HG02852 (cell line): ENCODE measurements at regions not wholly inside any gene's neighbourhood (a gene's known extent, or its start where the extent isn't known, plus 50 kb on each side); places are given as distances from the start of the nearest gene placed in this dataset.

Experiments
- ATAC-seq: cut with Tn5 transposase; IDR thresholded peaks from one replicate; pipeline ENCODE4 v1.9.1; 2021; ENCODE audit warnings: mild to moderate bottlenecking, moderate library complexity; ENCODE audit not compliant: unreplicated experiment

DNA sequence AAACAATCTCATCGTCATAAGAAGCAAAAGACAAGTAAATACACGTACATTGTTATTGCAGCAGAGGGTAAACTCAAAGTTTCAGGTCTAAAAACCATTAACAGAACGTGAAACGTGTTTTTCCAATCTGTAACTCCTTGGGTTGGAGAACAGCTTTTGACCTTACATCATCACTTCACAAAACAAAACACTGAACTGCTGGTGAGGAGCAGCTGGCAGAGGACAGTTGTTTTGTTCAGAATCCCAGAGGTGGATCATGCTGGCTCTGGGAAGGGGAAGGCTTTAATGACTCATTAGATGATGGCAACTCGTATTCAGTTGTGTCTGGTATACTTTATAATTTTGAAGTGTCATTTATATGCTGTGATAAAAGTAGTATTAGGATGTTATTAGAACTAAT is 923.0 kb upstream of the CELF2 start:
- no peak for ATAC-seq

DNA sequence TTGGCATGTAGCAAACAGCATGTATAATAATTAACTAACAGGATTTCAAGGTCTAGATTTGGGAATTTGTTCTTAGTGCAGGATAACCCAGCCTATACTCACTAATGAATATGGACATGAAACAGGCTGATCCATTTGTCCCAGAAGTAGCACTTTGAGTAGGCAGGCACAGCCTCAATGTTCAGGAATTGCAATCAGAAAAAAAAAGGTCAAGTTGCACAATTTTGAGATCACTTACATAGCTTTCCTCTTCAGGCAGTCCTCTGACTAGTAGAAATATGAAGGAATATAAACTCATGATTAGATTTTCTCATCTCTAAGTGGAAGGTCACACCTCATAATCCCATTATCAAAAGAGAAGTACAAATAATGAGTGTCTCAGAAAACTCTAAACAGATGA is 921.4 kb upstream of the CELF2 start:
- no peak for ATAC-seq

DNA sequence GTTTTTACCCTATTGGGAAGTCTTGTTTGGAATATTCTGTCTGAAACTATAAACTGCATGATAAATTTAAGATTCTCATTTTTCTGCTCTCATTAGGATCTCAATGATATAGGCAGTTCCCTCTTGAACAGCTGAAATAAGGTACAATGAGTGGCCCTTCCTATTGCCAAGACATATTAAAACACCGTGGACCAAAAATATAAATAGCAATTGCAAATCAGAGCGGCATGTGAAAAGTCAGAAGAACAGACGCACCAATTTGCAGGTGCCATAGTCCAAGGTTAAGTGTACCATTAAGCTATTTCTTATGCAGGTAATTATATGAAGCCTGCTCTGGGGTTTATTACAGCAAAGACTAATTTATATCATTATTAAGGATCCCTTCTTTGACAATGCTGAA is 920.8 kb upstream of the CELF2 start:
- no peak for ATAC-seq

DNA sequence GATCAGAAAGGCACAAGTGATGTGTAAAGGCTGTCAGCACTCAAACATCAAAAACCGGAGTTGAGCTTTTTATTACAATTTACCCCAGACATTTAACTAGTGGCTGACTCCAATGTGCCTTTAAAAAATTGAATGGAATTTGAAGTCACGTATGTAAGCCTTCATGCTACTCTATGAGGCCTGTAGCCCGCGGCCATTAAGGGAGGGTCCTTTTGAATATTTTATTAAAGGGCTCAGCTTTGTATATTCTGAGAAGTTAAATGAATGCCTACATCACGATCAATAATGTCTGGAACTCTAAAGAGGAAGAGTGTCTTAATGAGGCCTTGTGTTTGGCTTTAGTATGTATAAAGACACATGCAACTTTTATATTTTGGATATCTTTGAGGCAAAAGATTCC is 916.6 kb upstream of the CELF2 start:
- ATAC-seq = no peak

DNA sequence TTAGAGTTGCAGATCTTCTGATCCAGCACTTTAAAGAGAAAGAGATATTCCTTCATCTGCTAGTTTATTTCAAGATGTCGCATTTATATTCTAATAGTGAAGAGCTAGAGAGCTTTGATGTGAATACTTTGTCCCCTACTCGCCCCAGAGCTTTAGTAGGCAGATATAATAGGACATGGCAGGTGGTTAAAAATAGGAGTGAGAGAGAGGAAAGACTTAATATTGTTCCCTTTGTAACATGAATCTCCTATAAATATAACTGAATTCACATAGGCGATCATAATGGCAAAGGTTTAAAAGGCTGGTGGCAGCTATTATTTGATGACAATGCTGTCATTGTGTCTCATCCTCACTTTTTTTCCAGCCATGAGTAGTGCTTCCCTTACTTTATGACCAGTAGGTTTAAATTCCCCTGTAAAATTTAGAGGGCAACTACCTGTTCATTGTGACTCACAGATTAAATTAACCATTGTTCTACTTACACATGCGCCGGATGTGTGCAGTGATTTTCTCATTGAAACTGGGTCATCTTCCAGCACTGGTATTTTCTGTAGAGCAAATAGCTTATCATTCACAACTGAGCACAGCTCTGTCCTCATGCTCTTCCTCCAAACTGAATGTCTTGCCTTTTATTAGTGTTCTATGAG is 906.7 kb upstream of the CELF2 start:
- ATAC-seq = no peak

DNA sequence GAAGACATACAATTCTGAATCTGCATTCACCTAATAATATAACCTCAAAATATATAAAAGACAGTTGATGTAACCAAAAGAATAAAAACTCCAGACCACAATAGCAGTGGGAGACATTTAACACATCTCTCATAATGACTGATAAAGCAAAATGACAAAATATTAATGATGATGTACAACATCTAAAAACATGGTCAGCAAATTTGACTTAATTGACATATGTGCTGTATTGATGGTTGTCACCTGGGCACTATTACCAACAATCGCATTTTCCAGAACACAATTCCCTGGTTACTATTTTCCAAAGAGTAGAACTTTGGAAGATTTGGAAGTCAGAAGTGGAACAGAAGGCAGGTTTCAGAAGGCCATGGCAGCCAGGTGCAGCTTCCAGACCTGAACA is 899.5 kb upstream of the CELF2 start:
- no peak for ATAC-seq

DNA sequence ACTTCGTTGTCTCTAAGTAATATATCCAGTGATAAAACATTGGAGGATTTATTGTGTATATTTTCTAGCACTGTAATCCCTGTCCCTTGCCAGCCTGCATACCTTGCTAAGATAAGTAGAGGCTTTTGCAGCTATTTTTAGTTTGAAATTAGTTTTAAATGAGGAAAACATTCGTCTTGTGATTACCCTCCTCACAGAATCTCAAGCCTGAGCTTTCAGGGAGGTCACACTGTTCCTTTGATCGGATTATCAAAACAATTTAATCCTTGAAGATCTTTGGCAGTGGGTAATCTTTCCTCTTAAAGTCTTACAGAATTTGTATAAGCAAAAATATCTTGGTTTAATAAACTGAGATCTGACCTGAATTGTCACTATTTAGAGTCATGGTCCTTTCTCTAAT is 897.0 kb upstream of the CELF2 start:
- no peak for ATAC-seq

DNA sequence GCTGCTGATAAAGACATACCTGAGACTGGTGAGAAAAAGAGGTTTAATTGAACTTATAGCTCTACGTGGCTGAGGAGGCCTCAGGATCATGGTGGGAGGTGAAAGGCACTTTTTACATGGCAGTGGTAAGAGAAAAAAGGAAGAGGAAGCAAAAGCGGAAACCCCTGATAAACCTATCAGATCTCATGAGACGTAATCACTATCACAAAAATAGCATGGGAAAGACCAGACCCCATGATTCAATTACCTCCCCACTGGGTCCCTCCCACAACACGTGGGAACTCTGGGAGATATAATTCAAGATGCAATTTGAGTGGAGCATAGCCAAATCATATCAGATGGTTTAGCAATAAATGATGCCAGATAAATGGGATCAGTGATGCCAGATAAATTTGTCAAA is 892.0 kb upstream of the CELF2 start:
- ATAC-seq = no peak

DNA sequence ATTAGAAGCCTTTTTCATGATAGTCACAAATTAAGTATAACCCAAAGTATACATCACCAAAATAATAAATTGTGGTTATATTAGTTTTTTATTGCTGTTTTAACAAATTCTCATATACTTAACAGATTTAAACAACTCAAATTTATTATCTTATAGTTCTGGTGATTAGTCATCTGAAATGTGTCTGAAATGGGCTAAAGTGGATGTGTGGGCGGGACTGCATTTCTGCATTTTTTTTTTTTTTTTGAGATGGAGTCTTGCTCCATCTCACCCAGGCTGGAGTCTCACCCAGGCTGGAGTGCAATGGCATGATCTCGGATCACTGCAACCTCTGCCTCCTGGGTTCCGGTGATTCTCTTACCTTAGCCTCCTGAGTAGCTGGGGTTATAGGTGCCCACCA is 891.5 kb upstream of the CELF2 start:
- ATAC-seq = no peak

DNA sequence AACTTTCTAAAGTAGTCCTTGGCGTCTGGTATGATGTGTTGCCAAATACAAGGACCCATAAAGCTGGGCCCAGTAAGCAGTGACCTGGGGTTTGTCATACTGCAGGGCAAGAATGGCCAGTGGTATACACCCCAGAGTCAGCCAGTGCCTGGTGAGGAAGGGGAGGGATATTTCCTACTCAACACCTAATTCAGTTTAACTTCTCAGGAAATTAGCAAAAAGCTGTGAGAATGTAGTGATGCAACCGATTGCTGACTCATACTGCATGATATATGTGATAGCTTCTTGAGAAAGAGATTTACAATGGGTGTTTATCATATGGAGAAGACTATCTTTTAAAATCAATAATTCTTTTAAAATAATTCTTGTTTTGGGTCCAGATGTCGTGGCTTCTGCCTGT is 889.3 kb upstream of the CELF2 start:
- ATAC-seq = no peak

DNA sequence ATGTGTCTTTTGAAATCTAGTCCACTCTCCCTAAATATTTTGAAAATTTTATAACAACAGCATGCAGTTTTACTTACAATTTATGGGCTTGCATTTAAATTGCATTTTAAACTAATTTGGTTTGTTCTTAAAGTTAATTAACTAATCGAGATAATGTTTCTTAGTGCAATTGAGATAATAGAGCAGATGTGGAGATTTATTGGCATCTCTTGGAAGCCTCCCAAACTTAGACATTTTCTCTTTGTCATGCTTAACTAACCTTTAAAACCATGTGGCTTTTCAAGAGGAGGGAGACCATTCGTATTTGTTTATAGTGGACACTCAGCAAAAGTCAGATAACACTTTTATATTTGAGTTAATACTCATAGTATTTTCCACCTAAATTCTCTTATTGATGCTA is 887.0 kb upstream of the CELF2 start:
- no peak for ATAC-seq

DNA sequence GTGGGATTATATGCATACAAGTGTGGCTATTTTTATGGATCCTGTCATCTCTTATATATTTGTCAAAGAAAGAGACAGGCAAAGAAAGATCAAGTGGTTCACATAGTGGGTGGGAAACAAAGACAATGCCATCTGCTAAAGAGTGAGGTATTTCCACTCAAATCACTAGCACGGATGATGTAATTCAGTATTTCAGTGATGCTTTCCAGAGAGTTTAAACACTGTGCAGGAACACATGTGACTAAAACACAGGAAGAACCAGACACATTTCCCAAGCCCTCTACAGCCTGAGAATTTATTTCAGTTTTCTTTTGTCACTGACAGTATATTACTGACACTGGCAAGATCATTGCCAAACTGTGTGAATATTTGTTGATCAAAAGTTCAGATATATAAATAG is 885.7 kb upstream of the CELF2 start:
- no peak for ATAC-seq

DNA sequence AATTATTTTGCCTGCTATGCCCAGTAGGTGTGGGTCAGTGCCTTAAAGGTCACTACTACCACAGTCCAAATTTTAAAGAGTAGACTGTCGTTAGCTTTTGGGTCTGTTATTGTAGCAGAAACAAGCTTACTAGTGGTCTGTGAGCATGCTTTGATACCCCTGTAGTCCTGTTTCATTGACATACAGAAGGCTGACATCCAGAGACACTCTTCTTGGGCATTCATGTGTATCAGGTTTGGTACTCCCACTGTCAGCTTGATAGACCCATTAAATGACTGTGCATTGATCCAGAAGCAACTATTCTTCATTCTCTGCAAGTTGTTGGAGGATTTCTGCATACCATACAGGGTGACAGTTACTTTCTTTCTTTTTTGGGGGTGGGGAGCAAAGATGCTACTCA is 884.4 kb upstream of the CELF2 start:
- no peak for ATAC-seq

DNA sequence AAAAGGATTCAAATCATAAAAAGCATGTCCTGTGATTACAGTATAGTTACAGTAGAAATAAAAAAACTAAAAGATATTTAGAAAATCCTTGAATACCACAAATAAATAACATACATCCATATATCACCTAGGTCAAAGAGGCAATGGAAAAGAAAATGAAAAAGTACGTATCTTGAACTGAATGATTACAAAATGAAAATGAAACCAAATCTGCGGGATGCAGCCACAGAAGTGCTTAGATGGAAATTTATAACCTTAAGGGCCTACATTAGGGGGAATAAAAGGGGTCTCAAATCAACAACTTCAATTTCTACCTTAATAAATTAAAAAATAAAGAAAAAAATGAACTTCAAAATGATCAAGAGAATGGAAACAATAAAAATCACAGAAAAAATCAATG is 879.0 kb upstream of the CELF2 start:
- ATAC-seq = no peak

DNA sequence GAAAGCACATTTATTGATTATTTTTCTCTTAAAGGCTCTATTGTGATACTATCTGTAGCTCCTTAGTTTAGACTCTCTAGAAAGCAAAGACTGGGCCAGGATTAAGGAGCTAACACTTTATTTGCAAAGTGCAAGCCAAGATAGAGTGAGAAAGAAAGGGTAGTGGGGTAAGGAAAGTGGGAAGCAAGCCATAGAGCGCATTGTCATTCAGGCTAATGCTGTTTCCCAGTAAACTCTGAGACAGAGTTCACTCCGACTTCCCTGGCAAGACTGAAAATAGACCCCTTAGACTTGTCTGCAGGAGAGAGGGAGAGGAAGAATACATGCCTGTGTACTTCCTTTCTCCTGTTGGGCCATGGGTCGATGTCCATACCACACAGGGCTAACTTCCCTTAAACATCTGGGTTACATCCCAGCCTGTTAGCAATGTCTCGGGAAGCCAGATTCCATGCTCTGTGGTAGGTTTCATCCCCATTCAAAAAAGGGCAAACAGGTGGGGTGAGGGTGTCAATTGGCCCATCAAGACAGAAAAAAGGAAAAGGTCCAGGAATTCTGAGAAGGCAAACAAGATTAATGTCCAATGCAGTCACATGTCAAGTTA is 875.8 kb upstream of the CELF2 start:
- ATAC-seq = no peak

DNA sequence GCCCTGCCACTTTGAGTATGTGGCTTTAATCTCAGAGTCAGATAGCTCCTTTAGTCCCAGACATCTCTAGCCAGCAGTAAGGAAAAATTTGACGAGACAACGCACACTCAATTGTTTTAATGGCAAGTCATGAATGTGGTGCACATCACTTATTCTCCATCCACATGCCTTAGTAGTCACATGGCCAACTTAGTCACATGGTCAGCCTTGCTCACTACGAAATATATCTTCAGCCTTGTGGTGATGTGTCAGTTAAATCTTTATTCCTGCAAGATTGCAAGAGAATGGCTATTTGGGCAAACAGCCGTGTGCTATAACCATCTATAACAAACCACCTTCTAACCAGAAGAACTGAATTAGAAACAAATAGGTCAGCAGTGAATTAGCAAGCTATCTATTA is 871.1 kb upstream of the CELF2 start:
- no peak for ATAC-seq

DNA sequence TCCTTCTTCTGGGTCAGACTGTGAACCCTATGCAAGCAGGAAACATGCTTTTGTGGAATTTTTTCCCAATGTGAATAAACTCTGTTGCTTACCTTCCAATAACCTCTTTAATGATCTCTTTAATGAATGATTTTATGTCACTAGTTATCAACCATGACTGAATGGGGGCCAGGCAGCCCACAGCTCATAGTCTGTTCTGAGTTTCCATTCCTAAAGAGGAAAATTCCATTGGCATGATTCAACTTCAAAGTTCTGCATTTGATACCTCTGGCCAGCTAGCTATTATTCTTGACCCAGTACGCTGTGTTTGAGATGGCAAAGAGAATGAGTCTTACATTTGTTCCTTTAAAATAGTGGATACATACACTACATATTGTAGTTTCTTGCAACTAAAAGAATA is 867.8 kb upstream of the CELF2 start:
- ATAC-seq = no peak

DNA sequence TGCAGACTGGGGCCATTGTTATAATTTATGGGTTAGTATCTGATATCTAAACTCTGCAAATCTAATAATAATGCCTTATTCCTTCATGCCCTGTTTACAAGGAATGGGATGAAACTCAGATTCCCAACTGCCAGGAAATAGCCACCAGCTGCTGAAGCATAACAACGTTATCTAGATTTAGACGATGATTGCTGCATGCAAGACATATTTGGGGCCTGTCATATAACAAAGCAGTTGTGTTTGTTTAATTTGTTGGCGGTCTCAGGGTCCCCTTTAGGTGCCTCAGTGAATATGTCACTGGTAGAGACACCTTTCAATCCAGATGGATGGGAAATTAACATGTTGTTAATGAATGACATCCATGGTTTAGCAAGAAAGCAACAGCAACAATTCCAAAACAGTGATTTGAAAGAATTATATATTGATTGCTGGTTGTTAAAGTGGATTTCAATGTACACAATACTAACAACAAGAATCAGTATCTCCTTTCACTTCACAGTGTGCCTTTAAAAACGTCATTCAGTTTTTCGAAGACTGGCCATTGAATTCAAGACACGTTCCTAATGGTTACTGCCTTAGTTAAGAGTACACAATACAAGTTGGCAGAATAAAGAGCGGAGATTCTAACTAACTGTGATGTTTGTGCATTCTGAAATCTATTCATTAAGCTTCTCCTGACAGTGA is 860.6 kb upstream of the CELF2 start:
- no peak for ATAC-seq

DNA sequence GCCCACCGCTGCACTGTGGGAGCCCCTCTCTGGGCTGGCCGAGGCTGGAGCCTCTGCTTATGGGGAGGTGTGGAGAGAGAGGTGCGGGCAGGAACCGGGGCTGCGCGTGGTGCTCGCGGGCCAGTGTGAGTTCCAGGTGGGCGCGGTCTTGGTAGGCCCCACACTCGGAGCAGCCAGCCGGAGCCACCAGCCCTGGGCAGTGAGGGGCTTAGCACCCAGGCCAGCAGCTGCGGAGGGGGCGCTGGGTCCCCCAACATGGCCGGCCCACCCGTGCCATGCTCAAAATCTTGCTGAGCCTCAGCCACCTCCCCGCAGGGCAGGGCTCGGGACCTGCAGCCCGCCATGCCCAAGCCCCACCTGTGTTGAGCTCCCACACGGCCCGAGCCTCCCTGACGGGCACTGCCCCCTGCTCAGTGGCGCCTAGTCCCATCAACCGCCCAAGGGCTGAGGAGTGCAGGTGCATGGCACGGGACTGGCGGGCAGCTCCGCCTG is 856.8 kb upstream of the CELF2 start:
- no peak for ATAC-seq

DNA sequence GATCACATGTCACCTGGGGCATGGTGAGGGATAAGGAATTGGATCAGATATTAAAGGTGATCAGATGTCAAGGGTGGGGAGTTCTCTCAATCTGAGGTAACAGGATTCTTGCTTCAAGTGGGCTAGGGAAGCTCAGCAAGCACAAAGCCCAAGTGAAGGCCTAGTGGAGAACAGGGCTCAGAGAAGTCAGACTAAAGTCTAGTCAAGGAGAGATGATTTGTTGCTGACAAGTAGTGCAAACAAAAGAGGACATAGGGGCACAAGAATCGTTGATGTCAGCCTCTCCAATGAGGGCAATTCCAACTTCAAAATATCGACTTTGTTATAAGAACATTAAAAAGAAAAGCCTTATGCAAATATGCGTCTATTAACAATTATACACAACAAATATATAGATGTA is 852.8 kb upstream of the CELF2 start:
- ATAC-seq = no peak

DNA sequence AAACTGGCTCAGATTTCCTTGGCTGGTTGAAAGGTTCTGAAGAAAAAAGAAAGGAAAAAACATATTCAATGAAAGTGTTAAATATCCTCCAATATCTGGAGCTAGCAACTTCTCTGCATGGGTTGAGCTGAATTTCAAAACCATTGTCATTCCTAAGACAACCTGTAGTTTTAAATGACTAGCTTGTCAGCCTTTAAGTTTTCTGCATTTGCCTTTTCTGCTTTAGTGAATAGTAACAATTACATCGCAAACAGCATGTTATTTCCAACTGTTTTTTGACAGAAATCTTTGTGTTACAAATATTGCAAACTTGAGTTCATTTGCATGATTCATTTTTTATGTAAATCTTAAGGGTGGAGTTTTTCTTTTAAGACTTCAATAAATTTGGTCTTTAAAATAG is 852.3 kb upstream of the CELF2 start:
- no peak for ATAC-seq

DNA sequence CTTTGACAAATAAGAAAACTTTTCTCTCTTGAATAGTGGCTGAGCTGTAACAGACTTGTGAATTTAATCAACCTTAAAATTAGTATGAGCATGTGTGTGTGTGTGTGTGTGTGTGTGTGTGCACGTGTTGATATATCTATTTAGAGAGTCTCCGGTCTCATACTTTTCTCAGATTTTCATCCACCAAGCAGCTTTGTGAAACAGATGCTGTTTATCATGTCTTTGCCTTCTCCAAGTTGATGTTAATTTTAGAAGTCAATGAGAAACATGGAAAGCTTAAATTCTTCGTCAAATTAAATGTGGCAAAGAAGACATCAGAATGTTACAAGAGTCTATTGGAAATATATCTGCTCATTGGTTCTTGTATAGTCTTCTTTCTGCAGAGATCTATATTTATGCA is 839.2 kb upstream of the CELF2 start:
- no peak for ATAC-seq

DNA sequence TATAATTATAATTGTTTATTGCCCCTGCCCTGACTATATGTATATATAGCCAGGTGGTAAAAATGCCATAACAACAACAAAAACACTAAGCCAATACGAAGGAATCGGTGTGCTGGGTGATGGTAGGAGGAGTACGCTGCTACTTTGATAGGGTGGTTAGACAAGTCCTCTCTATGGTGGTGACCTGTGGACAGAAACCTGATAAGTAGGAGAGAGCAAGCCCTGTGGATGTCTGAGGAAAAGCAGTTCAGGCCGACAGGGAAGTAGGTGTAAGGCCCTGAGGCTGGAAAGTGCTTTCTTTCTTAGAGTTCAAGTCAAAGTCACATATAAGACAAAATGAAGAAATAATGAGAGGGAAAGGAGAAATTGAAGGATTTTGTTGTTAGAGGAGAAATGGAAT is 823.8 kb upstream of the CELF2 start:
- no peak for ATAC-seq
